HFFc6 (cell line): ENCODE measurements at regions not wholly inside any gene's neighbourhood (a gene's known extent, or its start where the extent isn't known, plus 50 kb on each side); places are given as distances from the start of the nearest gene placed in this dataset.

Source experiments
- DNase-seq: peaks from one replicate; pipeline ENCODE4 v3.0.0-alpha.2; 2018
- H3K27ac Mint-ChIP-seq: 2 replicates; pipeline ENCODE4 v1.8.0; 2020; ENCODE audit warnings: mild to moderate bottlenecking, mixed read lengths
- H3K27me3 Mint-ChIP-seq: 2 replicates; pipeline ENCODE4 v1.8.0; 2021; ENCODE audit warnings: mild to moderate bottlenecking, moderate library complexity, mixed read lengths; ENCODE audit not compliant: insufficient read depth
- H3K36me3 Mint-ChIP-seq: 2 replicates; pipeline ENCODE4 v1.8.0; 2021; ENCODE audit warnings: low read depth, mixed read lengths
- H3K4me1 Mint-ChIP-seq: 2 replicates; pipeline ENCODE4 v1.8.0; 2020; ENCODE audit warnings: low read depth, mixed read lengths
- H3K4me3 Mint-ChIP-seq: 2 replicates; pipeline ENCODE4 v1.8.0; 2020; ENCODE audit warnings: mild to moderate bottlenecking, moderate library complexity, mixed read lengths
- H3K9me3 Mint-ChIP-seq: 2 replicates; pipeline ENCODE4 v1.8.0; 2020; ENCODE audit warnings: mild to moderate bottlenecking, mixed read lengths
- CTCF ChIP-seq: fragments of 200-600 bp; sonication (generic); IDR thresholded peaks from 2 replicates; pipeline ENCODE4 v1.5.0; 2021; ENCODE audit warnings: antibody characterized with exemption, mild to moderate bottlenecking

- Mint-ChIP-seq H3K27ac (no peak overlapping the region), H3K4me3 (no peak overlapping the region), H3K36me3 (no peaks in the 10 kb centered on the region), H3K4me1 (no peaks in the 10 kb centered on the region), H3K9me3 (peaks cover 33% of the 10 kb centered on the region), H3K27me3 (no peaks in the 10 kb centered on the region)
- DNase-seq, result no peak
- TF ChIP-seq CTCF, result no peak
Measured at GRCh38 chr13:53848366-53848961, 819.9 kb downstream of the OLFM4 start.

GRCh38 chr13:53854321-53854720, 825.7 kb downstream of the OLFM4 start:
- Mint-ChIP-seq H3K27ac (no peak overlapping the region), H3K4me1 (no peaks in the 10 kb centered on the region)

GRCh38 chr13:53856573-53857195, 828.1 kb downstream of the OLFM4 start:
- Mint-ChIP-seq H3K27me3 (no peaks in the 10 kb centered on the region), H3K4me3 (no peak overlapping the region), H3K9me3 (peaks cover 28% of the 10 kb centered on the region), H3K36me3 (no peaks in the 10 kb centered on the region), H3K4me1 (no peaks in the 10 kb centered on the region), H3K27ac (no peak overlapping the region)
- DNase-seq, result no peak
- no peak for TF ChIP-seq CTCF

More at GRCh38 chr13:53854321-53854720, 825.7 kb downstream of the OLFM4 start:
- Mint-ChIP-seq H3K36me3 (no peaks in the 10 kb centered on the region), H3K27me3 (no peaks in the 10 kb centered on the region), H3K4me3 (no peak overlapping the region), H3K9me3 (peaks cover 33% of the 10 kb centered on the region)
- DNase-seq, result no peak
- no peak for TF ChIP-seq CTCF

GRCh38 chr13:53863520-53863919, 834.9 kb downstream of the OLFM4 start:
- Mint-ChIP-seq H3K4me1 (no peaks in the 10 kb centered on the region), H3K27me3 (no peaks in the 10 kb centered on the region), H3K36me3 (no peaks in the 10 kb centered on the region), H3K9me3 (peaks cover 33% of the 10 kb centered on the region), H3K4me3 (no peak overlapping the region), H3K27ac (no peak overlapping the region)
- no peak for DNase-seq
- no peak for TF ChIP-seq CTCF

- DNase-seq, result no peak
- no peaks in the 10 kb centered on the region; the same call in 1 of the 2 replicates for H3K36me3 Mint-ChIP-seq
- no peak for TF ChIP-seq CTCF
- no peaks in the 10 kb centered on the region for H3K27me3 Mint-ChIP-seq
- H3K4me1 Mint-ChIP-seq, result no peaks in the 10 kb centered on the region
- H3K9me3 Mint-ChIP-seq, result peaks cover 28% of the 10 kb centered on the region
- H3K27ac Mint-ChIP-seq, result no peak overlapping the region
- H3K4me3 Mint-ChIP-seq, result no peak overlapping the region
Measured at GRCh38 chr13:53873558-53873957, 844.9 kb downstream of the OLFM4 start.
